ENCODE measurements at regions not wholly inside any gene's neighbourhood (a gene's known extent, or its start where the extent isn't known, plus 50 kb on each side); places are given as distances from the start of the nearest gene placed in this dataset.

- no peak for DNase-seq
Measured at GRCh38 chr2:10985901-10986535, 74.3 kb downstream of the KCNF1 start.

- no peak for DNase-seq
Measured at GRCh38 chr2:10987439-10987838, 75.7 kb downstream of the KCNF1 start.

- DNase-seq: no peak
Measured at GRCh38 chr2:10987861-10988260, 76.1 kb downstream of the KCNF1 start.

GRCh38 chr2:10989151-10989550 is 77.4 kb downstream of the KCNF1 start:
- no peak for DNase-seq

- no peak for DNase-seq
Measured at GRCh38 chr2:10989782-10990181, 78.0 kb downstream of the KCNF1 start.

- DNase-seq: no peak
Measured at GRCh38 chr2:10990561-10991111, 78.9 kb downstream of the KCNF1 start.

- DNase-seq: no peak
Measured at GRCh38 chr2:10992023-10992791, 80.5 kb downstream of the KCNF1 start.

GRCh38 chr2:10993001-10993481 is 81.3 kb downstream of the KCNF1 start:
- DNase-seq: no peak

GRCh38 chr2:10995366-10995970 is 83.7 kb downstream of the KCNF1 start:
- no peak for DNase-seq

GRCh38 chr2:11004199-11004598 is 92.5 kb downstream of the KCNF1 start:
- no peak for DNase-seq

GRCh38 chr2:11005032-11005431 is 93.3 kb downstream of the KCNF1 start:
- no peak for DNase-seq

- DNase-seq: no peak
Measured at GRCh38 chr2:11006191-11006590, 94.5 kb downstream of the KCNF1 start.

- no peak for DNase-seq
Measured at GRCh38 chr2:11007331-11008264, 95.9 kb downstream of the KCNF1 start.

GRCh38 chr2:11008773-11009172 is 97.0 kb downstream of the KCNF1 start:
- DNase-seq: no peak

GRCh38 chr2:11009176-11009575 is 97.4 kb downstream of the KCNF1 start:
- DNase-seq: no peak

GRCh38 chr2:11009891-11010290 is 98.2 kb downstream of the KCNF1 start:
- no peak for DNase-seq

- no peak for DNase-seq
Measured at GRCh38 chr2:11011359-11011758, 99.6 kb downstream of the KCNF1 start.

- DNase-seq: no peak
Measured at GRCh38 chr2:11012131-11012693, 100.5 kb downstream of the KCNF1 start.

GRCh38 chr2:11013196-11013595 is 101.5 kb downstream of the KCNF1 start:
- DNase-seq: no peak

- DNase-seq: no peak
Measured at GRCh38 chr2:11014026-11014425, 102.3 kb downstream of the KCNF1 start.

GRCh38 chr2:11016735-11017388 is 105.1 kb downstream of the KCNF1 start:
- DNase-seq: no peak

- DNase-seq: no peak
Measured at GRCh38 chr2:11017921-11018320, 106.2 kb downstream of the KCNF1 start.

Data from AML-193 (cell line).